K562 (cell line): ENCODE measurements at regions not wholly inside any gene's neighbourhood (a gene's known extent, or its start where the extent isn't known, plus 50 kb on each side); places are given as distances from the start of the nearest gene placed in this dataset.

Source experiments
- CXXC5 ChIP-seq: fragments of 250-450 bp; sonication (Bioruptor Pico); IDR thresholded peaks from 2 replicates; pipeline ENCODE4 v1.8.0; 2022; ENCODE audit warnings: inconsistent platforms, mild to moderate bottlenecking, moderate library complexity
- HCFC1 ChIP-seq: IDR thresholded peaks from 2 replicates; pipeline ENCODE4 v1.6.1; 2012; ENCODE audit warnings: low read depth, low read length, improper control_type of control experiment
- HNRNPL ChIP-seq: fragments of 200-400 bp; formaldehyde crosslinking; IDR thresholded peaks from 2 replicates; pipeline ENCODE4 v1.6.1; 2017; ENCODE audit warnings: low read depth, mild to moderate bottlenecking, low read length
- KAT8 ChIP-seq: fragments of 450-650 bp; IDR thresholded peaks from 2 replicates; pipeline ENCODE4 v1.6.1; 2016; ENCODE audit warnings: low read depth, mild to moderate bottlenecking
- KLF6 ChIP-seq: fragments of 250-450 bp; sonication (Bioruptor Pico); IDR thresholded peaks from 2 replicates; pipeline ENCODE4 v1.4.0; 2020; ENCODE audit warnings: mild to moderate bottlenecking, moderate library complexity, borderline replicate concordance
- NELFE ChIP-seq: IDR thresholded peaks from 2 replicates; pipeline ENCODE4 v1.6.1; 2011; ENCODE audit warnings: mild to moderate bottlenecking; ENCODE audit not compliant: insufficient read depth, insufficient read length
- NR2C2 ChIP-seq, 2 experiments: fragments of 200-800 bp in 1 of 2; sonication (Bioruptor generic) in 1 of 2; sonication (generic) in 1 of 2; formaldehyde crosslinking in 1 of 2; IDR thresholded peaks; 2 replicates each; pipeline versions ENCODE4 v1.6.1 to v1.8.0; 2016 to 2022; ENCODE audit warnings: mild to moderate bottlenecking in 1 of 2, missing compliant biosample characterization in 1 of 2, missing genetic modification characterization in 1 of 2, missing genetic modification reagents in 1 of 2
- POLR2G ChIP-seq: fragments of 200-400 bp; formaldehyde crosslinking; IDR thresholded peaks from 2 replicates; pipeline ENCODE4 v1.6.1; 2017; ENCODE audit warnings: low read depth, mild to moderate bottlenecking, antibody characterized with exemption, low read length, moderate library complexity
- SRSF3 ChIP-seq: fragments of 200-400 bp; formaldehyde crosslinking; IDR thresholded peaks from 2 replicates; pipeline ENCODE4 v1.6.1; 2016; ENCODE audit warnings: mild to moderate bottlenecking, low read length, moderate library complexity; ENCODE audit not compliant: insufficient read depth
- STAT5B ChIP-seq: fragments of 250-450 bp; sonication (Bioruptor Pico); IDR thresholded peaks from 2 replicates; pipeline ENCODE4 v1.8.0; 2021; ENCODE audit warnings: mild to moderate bottlenecking, inconsistent platforms
- TRIM24 ChIP-seq, 2 experiments: fragments of 450-650 bp; IDR thresholded peaks; 2 replicates each; pipeline ENCODE4 v1.6.1; 2016
- ZBTB8A ChIP-seq: fragments of 450-650 bp; IDR thresholded peaks from 2 replicates; pipeline ENCODE4 v1.6.1; 2018; ENCODE audit warnings: mild to moderate bottlenecking, moderate library complexity; ENCODE audit not compliant: partially characterized antibody
- ZNF324 ChIP-seq: fragments of 250-450 bp; sonication (Bioruptor Pico); IDR thresholded peaks from 2 replicates; pipeline ENCODE4 v1.4.0; 2020; ENCODE audit warnings: mild to moderate bottlenecking
- ZNF408 ChIP-seq: fragments of 250-450 bp; sonication (Bioruptor Pico); IDR thresholded peaks from 2 replicates; pipeline ENCODE4 v1.4.0; 2020; ENCODE audit warnings: low read depth, mild to moderate bottlenecking, moderate library complexity
- ZNF41 ChIP-seq: fragments of 250-450 bp; sonication (Bioruptor Pico); conservative IDR thresholded peaks from 2 replicates; pipeline ENCODE4 v1.4.0; 2020; ENCODE audit warnings: mild to moderate bottlenecking
- ZNF77 ChIP-seq: fragments of 250-450 bp; sonication (Bioruptor Pico); IDR thresholded peaks from 2 replicates; pipeline ENCODE4 v1.5.0; 2020
- TF ChIP-seq, protein P1 (sequence below): fragments of 450-650 bp; conservative IDR thresholded peaks from 2 replicates; pipeline ENCODE4 v1.6.1; 2016; ENCODE audit warnings: missing genetic modification characterization, low read depth, mild to moderate bottlenecking, missing compliant biosample characterization, moderate library complexity
- TF ChIP-seq, protein P2 (sequence below): fragments of 250-450 bp; sonication (Bioruptor Pico); IDR thresholded peaks from 2 replicates; pipeline ENCODE4 v1.8.0; 2022; ENCODE audit warnings: moderate library complexity, mild to moderate bottlenecking, inconsistent platforms
- TF ChIP-seq, protein P3 (sequence below), 2 experiments: fragments of 200-800 bp in 1 of 2; sonication (Bioruptor generic) in 1 of 2; sonication (generic) in 1 of 2; formaldehyde crosslinking in 1 of 2; IDR thresholded peaks in 1 of 2; conservative IDR thresholded peaks in 1 of 2; 2 replicates each; pipeline versions ENCODE4 v1.5.0 to v1.6.1; 2016 to 2020; ENCODE audit warnings: missing compliant biosample characterization in 1 of 2, missing genetic modification characterization in 1 of 2, missing genetic modification reagents in 1 of 2
- TF ChIP-seq, protein P4 (sequence below), 2 experiments: IDR thresholded peaks; 2 replicates each; pipeline ENCODE4 v1.6.1; 2012; ENCODE audit warnings: improper control_type of control experiment in 2 of 2, low read depth in 2 of 2, low read length in 2 of 2, borderline replicate concordance in 1 of 2
- TF ChIP-seq, protein P5 (sequence below): sonication (generic); IDR thresholded peaks from 2 replicates; pipeline ENCODE4 v1.6.1; 2016
- TF ChIP-seq, protein P6 (sequence below): fragments of 450-650 bp; conservative IDR thresholded peaks from 2 replicates; pipeline ENCODE4 v1.6.1; 2016; ENCODE audit warnings: missing genetic modification characterization, low read depth, mild to moderate bottlenecking, control low read depth, missing compliant biosample characterization

DNA sequence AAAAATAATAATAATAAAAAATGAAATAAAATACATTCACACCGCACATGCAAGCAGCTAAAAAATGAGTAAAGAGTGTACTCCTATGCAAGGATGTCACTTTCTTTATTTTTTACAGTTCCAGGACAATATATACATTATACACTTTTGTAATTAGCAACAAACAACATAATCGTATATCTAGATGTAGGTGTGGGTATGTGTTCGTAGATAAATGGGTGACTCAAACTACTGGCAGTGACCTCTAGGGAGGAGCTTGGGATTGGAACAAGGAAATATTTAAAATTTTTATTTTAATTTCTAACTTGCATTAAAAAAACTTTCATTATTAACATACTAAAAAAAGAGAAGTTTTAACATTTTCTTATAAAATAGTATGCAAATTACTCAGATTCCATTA lies 86.1 kb upstream of the MYLIP start (continued):
- TF ChIP-seq HNRNPL (no peak), CXXC5 (CRISPR knock-in tag) (no peak), SRSF3 (no peak), ZNF324 (CRISPR knock-in tag) (no peak), TRIM24 (IDR thresholded peaks at IDR 0.05) (no peak), ZNF41 (CRISPR knock-in tag) (no peak), POLR2G (no peak), ZBTB8A (no peak), NR2C2 (CRISPR knock-in tag; IDR thresholded peaks at IDR 0.05) (no peak), NR2C2 (tag; IDR thresholded peaks at IDR 0.05) (no peak), ZNF77 (CRISPR knock-in tag) (no peak), STAT5B (CRISPR knock-in tag) (no peak), ZNF408 (CRISPR knock-in tag) (no peak), KLF6 (no peak), KAT8 (no peak), NELFE (no peak), HCFC1 (no peak)
- TF ChIP-seq, protein P1, sequence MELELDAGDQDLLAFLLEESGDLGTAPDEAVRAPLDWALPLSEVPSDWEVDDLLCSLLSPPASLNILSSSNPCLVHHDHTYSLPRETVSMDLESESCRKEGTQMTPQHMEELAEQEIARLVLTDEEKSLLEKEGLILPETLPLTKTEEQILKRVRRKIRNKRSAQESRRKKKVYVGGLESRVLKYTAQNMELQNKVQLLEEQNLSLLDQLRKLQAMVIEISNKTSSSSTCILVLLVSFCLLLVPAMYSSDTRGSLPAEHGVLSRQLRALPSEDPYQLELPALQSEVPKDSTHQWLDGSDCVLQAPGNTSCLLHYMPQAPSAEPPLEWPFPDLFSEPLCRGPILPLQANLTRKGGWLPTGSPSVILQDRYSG (tag): no peak
- TF ChIP-seq, protein P2, sequence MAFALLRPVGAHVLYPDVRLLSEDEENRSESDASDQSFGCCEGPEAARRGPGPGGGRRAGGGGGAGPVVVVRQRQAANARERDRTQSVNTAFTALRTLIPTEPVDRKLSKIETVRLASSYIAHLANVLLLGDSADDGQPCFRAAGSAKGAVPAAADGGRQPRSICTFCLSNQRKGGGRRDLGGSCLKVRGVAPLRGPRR (CRISPR knock-in tag): no peak
- TF ChIP-seq, protein P3, sequence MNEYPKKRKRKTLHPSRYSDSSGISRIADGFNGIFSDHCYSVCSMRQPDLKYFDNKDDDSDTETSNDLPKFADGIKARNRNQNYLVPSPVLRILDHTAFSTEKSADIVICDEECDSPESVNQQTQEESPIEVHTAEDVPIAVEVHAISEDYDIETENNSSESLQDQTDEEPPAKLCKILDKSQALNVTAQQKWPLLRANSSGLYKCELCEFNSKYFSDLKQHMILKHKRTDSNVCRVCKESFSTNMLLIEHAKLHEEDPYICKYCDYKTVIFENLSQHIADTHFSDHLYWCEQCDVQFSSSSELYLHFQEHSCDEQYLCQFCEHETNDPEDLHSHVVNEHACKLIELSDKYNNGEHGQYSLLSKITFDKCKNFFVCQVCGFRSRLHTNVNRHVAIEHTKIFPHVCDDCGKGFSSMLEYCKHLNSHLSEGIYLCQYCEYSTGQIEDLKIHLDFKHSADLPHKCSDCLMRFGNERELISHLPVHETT (CRISPR knock-in tag; conservative IDR thresholded peaks at IDR 0.05 in 1 of 2, IDR thresholded peaks at IDR 0.05 in 1 of 2): no peak
- TF ChIP-seq, protein P4, sequence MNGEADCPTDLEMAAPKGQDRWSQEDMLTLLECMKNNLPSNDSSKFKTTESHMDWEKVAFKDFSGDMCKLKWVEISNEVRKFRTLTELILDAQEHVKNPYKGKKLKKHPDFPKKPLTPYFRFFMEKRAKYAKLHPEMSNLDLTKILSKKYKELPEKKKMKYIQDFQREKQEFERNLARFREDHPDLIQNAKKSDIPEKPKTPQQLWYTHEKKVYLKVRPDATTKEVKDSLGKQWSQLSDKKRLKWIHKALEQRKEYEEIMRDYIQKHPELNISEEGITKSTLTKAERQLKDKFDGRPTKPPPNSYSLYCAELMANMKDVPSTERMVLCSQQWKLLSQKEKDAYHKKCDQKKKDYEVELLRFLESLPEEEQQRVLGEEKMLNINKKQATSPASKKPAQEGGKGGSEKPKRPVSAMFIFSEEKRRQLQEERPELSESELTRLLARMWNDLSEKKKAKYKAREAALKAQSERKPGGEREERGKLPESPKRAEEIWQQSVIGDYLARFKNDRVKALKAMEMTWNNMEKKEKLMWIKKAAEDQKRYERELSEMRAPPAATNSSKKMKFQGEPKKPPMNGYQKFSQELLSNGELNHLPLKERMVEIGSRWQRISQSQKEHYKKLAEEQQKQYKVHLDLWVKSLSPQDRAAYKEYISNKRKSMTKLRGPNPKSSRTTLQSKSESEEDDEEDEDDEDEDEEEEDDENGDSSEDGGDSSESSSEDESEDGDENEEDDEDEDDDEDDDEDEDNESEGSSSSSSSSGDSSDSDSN (IDR thresholded peaks at IDR 0.05; ENCODE audit: borderline replicate concordance in 1 of 2, low read depth in 2 of 2, low read length in 2 of 2): no peak
- TF ChIP-seq, protein P5, sequence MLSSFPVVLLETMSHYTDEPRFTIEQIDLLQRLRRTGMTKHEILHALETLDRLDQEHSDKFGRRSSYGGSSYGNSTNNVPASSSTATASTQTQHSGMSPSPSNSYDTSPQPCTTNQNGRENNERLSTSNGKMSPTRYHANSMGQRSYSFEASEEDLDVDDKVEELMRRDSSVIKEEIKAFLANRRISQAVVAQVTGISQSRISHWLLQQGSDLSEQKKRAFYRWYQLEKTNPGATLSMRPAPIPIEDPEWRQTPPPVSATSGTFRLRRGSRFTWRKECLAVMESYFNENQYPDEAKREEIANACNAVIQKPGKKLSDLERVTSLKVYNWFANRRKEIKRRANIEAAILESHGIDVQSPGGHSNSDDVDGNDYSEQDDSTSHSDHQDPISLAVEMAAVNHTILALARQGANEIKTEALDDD: no peak
- TF ChIP-seq, protein P6, sequence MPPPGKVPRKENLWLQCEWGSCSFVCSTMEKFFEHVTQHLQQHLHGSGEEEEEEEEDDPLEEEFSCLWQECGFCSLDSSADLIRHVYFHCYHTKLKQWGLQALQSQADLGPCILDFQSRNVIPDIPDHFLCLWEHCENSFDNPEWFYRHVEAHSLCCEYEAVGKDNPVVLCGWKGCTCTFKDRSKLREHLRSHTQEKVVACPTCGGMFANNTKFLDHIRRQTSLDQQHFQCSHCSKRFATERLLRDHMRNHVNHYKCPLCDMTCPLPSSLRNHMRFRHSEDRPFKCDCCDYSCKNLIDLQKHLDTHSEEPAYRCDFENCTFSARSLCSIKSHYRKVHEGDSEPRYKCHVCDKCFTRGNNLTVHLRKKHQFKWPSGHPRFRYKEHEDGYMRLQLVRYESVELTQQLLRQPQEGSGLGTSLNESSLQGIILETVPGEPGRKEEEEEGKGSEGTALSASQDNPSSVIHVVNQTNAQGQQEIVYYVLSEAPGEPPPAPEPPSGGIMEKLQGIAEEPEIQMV (tag): no peak
